Liver (tissue), 3 donors: ENCODE measurements at regions not wholly inside any gene's neighbourhood (a gene's known extent, or its start where the extent isn't known, plus 50 kb on each side); places are given as distances from the start of the nearest gene placed in this dataset.

ENCODE experiments used
- CTCF ChIP-seq: fragments of 150-350 bp; IDR thresholded peaks from 2 replicates; pipeline ENCODE4 v1.5.1; 2017; ENCODE audit warnings: improper control_type of control experiment, low read depth, low read length; ENCODE audit not compliant: missing input control
- FOXA2 ChIP-seq: IDR thresholded peaks from 2 replicates; pipeline ENCODE4 v1.6.1; 2016; ENCODE audit warnings: antibody characterized with exemption
- GABPA ChIP-seq, 2 donors: IDR thresholded peaks in 1 of 2; conservative IDR thresholded peaks in 1 of 2; 2 replicates each; pipeline ENCODE4 v1.6.1; 2016; ENCODE audit warnings: antibody characterized with exemption in 2 of 2, mild to moderate bottlenecking in 1 of 2, moderate library complexity in 1 of 2
- JUND ChIP-seq, 2 donors: IDR thresholded peaks; 2 replicates each; pipeline ENCODE4 v1.6.1; 2016; ENCODE audit warnings: antibody characterized with exemption in 2 of 2
- MAX ChIP-seq: IDR thresholded peaks from 2 replicates; pipeline ENCODE4 v1.6.1; 2016; ENCODE audit warnings: antibody characterized with exemption
- NR2F2 ChIP-seq: IDR thresholded peaks from 2 replicates; pipeline ENCODE4 v1.6.1; 2016; ENCODE audit warnings: antibody characterized with exemption
- RAD21 ChIP-seq, 2 donors: IDR thresholded peaks; 2 replicates each; pipeline ENCODE4 v1.6.1; 2016; ENCODE audit warnings: antibody characterized with exemption in 2 of 2, mild to moderate bottlenecking in 2 of 2
- REST ChIP-seq: IDR thresholded peaks from 2 replicates; pipeline ENCODE4 v1.6.1; 2016; ENCODE audit warnings: antibody characterized with exemption, mild to moderate bottlenecking
- SP1 ChIP-seq: IDR thresholded peaks from 2 replicates; pipeline ENCODE4 v1.6.1; 2018; ENCODE audit warnings: antibody characterized with exemption, mild to moderate bottlenecking
- TAF1 ChIP-seq: conservative IDR thresholded peaks from 2 replicates; pipeline ENCODE4 v1.6.1; 2016; ENCODE audit warnings: antibody characterized with exemption, mild to moderate bottlenecking
- YY1 ChIP-seq: IDR thresholded peaks from 2 replicates; pipeline ENCODE4 v1.6.1; 2016; ENCODE audit warnings: antibody characterized with exemption, mild to moderate bottlenecking
- TF ChIP-seq, protein P1 (sequence below): IDR thresholded peaks from 2 replicates; pipeline ENCODE4 v1.6.1; 2016; ENCODE audit warnings: antibody characterized with exemption
- TF ChIP-seq, protein P2 (sequence below): IDR thresholded peaks from 2 replicates; pipeline ENCODE4 v1.6.1; 2016; ENCODE audit warnings: antibody characterized with exemption
- donor health status: healthy.
- donor health status: healthy.

DNA sequence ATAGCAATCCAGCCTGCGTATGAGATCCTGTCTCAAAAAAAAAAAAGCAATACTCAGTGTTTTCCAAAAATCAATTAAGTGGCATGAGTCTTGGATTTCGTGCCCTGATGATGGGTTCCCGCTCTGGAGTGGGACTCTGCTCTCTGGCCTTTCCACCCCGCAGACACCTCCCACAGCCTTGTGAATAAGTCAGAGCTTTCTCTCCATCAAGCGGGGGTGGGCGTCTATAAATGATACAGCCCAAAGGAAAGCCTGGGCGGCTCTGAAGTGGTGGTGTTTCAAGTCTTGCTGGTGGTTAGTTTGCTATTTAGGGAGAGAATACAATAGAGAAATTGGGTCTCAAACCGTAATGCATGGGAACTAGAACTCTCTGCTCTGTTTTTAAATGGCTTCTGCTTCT is 52.5 kb upstream of the TAGAP start:
- no peak for TF ChIP-seq CTCF
- TF ChIP-seq REST = no peak
- no peak for TF ChIP-seq GABPA (IDR thresholded peaks at IDR 0.05 in 1 of 2, conservative IDR thresholded peaks at IDR 0.05 in 1 of 2)
- no peak for TF ChIP-seq NR2F2
- TF ChIP-seq, protein P1, sequence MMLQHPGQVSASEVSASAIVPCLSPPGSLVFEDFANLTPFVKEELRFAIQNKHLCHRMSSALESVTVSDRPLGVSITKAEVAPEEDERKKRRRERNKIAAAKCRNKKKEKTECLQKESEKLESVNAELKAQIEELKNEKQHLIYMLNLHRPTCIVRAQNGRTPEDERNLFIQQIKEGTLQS = no peak
- TF ChIP-seq YY1 = no peak
- TF ChIP-seq TAF1 = no peak
- no peak for TF ChIP-seq SP1
- TF ChIP-seq FOXA2 = no peak
- TF ChIP-seq RAD21 (IDR thresholded peaks at IDR 0.05) = no peak
- no peak for TF ChIP-seq JUND (IDR thresholded peaks at IDR 0.05)
- no peak for TF ChIP-seq MAX
- TF ChIP-seq, protein P2, sequence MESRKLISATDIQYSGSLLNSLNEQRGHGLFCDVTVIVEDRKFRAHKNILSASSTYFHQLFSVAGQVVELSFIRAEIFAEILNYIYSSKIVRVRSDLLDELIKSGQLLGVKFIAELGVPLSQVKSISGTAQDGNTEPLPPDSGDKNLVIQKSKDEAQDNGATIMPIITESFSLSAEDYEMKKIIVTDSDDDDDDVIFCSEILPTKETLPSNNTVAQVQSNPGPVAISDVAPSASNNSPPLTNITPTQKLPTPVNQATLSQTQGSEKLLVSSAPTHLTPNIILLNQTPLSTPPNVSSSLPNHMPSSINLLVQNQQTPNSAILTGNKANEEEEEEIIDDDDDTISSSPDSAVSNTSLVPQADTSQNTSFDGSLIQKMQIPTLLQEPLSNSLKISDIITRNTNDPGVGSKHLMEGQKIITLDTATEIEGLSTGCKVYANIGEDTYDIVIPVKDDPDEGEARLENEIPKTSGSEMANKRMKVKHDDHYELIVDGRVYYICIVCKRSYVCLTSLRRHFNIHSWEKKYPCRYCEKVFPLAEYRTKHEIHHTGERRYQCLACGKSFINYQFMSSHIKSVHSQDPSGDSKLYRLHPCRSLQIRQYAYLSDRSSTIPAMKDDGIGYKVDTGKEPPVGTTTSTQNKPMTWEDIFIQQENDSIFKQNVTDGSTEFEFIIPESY = no peak
